GM18499 (cell line): ENCODE measurements at regions not wholly inside any gene's neighbourhood (a gene's known extent, or its start where the extent isn't known, plus 50 kb on each side); places are given as distances from the start of the nearest gene placed in this dataset.
"Not testable (repeated sequence)": the region's sequence is repeated elsewhere in the genome, so short reads cannot be mapped to it uniquely, and the experiment has no call there.

Experiments used
- ATAC-seq: cut with Tn5 transposase; IDR thresholded peaks from one replicate; pipeline ENCODE4 v1.9.1; 2021; ENCODE audit warnings: moderate number of reproducible peaks; ENCODE audit not compliant: insufficient read depth, unreplicated experiment

- no peak for ATAC-seq
Measured at GRCh38 chr14:53620890-53621289, 335.7 kb downstream of the BMP4 start.

- ATAC-seq: no peak
Measured at GRCh38 chr14:53620317-53620716, 336.3 kb downstream of the BMP4 start.

- no peak for ATAC-seq
Measured at GRCh38 chr14:53619691-53620231, 336.9 kb downstream of the BMP4 start.

DNA sequence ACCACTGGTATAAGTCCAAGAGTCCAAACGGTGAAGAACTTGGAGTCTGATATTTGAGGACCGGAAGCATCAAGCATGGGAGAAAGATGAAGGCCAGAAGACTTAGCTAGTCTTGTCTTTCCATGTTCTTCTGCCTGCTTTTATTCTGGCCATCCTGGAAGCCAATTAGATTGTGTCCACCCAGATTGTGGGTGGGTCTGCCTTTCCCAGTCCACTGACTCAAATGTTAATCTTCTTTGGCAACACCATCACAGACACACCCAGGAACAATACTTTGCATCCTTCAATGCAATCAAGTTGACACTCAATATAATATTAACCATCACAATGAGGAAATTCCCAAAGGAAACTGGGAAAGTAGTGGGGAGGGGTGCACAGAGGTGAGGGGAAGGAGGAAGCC is 340.1 kb downstream of the BMP4 start:
- not testable (repeated sequence) for ATAC-seq

GRCh38 chr14:53615252-53615651 is 341.4 kb downstream of the BMP4 start:
- no peak for ATAC-seq

- peak; percentile 98 for ATAC-seq
Measured at GRCh38 chr14:53613404-53614253, 343.0 kb downstream of the BMP4 start.

DNA sequence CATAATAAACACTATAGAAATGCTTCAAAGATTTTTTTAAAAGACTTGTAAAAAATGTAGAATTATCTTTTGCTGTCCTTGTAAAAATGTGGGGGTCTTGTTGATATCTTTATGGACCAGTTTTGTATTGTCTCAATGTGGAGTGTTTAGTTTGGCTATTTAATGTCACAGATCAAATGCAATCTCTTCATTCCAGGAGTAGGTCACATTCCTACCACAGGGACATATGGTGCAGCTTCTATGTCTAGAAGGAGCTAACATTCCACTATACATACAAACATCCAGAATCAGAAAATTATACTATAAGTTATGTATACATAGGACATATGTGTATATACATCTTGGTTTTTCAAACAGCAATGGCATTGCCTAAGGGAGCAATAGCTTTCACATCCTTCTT is 345.7 kb downstream of the BMP4 start:
- no peak for ATAC-seq

DNA sequence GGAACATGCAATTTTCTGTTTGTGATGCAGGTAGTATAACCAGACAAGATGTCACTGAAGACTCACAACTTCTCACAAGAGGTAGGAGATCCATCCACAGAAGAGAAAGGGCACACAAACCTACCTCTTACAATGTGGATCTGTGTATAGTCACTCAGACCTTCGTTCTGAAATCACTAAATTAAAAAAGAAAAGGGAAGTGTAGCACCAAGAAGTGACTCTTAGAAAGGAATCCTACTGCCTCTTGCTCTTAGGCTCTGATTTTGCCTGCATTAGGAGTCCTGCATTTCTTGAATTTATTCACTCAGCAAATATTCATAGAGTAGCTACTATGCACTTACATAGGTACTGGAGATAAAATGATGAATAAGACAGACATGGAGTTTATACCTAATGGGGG is 347.6 kb downstream of the BMP4 start:
- no peak for ATAC-seq

DNA sequence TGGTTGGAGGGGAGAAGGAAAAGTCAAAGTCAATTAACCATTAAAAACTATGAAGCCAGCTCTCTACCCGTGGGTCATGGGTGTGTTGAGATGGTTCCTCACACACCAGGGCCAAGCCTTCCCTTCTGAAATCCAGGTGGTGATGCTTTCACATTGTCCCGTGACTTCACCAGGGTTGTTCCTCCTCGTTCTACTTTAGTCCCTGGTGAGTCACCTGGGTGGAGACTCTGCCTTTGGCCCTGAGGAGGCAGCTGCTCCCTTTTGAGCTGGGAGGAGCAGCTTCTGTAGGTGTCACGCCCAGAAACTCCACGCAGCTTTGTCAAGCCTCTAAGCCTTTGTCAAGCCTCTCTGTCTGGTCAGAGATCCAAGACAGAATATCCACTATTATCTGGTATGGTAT is 348.3 kb downstream of the BMP4 start:
- ATAC-seq: no peak

- ATAC-seq: no peak
Measured at GRCh38 chr14:53606203-53606602, 350.4 kb downstream of the BMP4 start.

- ATAC-seq: no peak
Measured at GRCh38 chr14:53605562-53605961, 351.1 kb downstream of the BMP4 start.

- ATAC-seq: no peak
Measured at GRCh38 chr14:53603994-53604393, 352.6 kb downstream of the BMP4 start.

GRCh38 chr14:53601409-53601808 is 355.2 kb downstream of the BMP4 start:
- ATAC-seq: no peak

- no peak for ATAC-seq
Measured at GRCh38 chr14:53599221-53599945, 357.2 kb downstream of the BMP4 start.

DNA sequence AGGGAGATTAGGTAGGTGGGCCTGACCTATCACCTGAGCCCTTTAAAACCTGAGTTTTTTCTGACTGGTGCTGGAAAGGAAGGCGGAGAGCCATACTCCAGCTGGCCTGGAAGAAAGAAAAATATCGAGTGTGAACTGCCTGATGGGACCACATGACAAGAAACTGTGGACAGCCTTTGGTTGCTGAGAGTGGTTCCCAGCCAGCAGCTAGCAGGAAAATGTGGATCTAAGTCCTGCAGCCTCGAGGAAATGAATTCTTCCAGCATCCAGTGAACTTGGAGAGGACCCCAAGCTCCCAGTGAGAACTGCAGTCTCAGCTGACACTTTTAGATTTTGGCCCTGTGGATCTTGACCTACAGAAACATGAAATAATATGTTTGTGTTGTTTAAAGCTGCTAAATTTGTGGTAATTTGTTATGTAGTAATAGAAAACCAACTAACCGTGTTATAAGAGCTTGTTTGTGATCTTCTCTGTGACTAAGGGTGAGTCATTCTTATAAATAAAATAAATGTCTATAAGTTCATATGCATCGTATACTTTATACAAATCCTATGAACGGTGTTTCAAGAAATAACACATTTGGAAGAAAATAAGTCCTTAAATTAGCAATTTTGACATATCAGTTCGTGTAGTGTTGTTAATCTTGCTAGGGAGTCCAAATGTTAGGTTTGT is 359.6 kb downstream of the BMP4 start:
- no peak for ATAC-seq

- no peak for ATAC-seq
Measured at GRCh38 chr14:53591816-53592215, 364.8 kb downstream of the BMP4 start.

GRCh38 chr14:53581504-53581903 is 375.1 kb downstream of the BMP4 start:
- no peak for ATAC-seq

- ATAC-seq: no peak
Measured at GRCh38 chr14:53571641-53572328, 384.8 kb downstream of the BMP4 start.

- peak; percentile 95 for ATAC-seq
Measured at GRCh38 chr14:53570411-53571387, 385.9 kb downstream of the BMP4 start.
